IMR-90 (cell line): ENCODE measurements at regions not wholly inside any gene's neighbourhood (a gene's known extent, or its start where the extent isn't known, plus 50 kb on each side); places are given as distances from the start of the nearest gene placed in this dataset.

Experiments used
- ATAC-seq: fragments of 200-7000 bp; cut with Tn5 transposase; 2 replicates; pipeline ENCODE4 v1.9.1; 2020; ENCODE audit warnings: low read depth, mild to moderate bottlenecking, moderate library complexity
- BruUV-seq: library from RNA; stranded (reverse); fragments of 400-500 nt; replicated peaks from 2 replicates; lab custom pipeline; 2021; lab: Mats Ljungman, UMichigan
- CTCF ChIA-PET: fragments of 300-600 bp; formaldehyde crosslinking; extraction: SDS; loops from one replicate; lab custom pipeline; 2021; ENCODE audit warnings: antibody characterized with exemption; lab: Yijun Ruan, JAX
- POLR2A ChIA-PET: fragments of 300-600 bp; sonication (Branson Sonifier 250); formaldehyde crosslinking; loops from one replicate; lab custom pipeline; 2022; ENCODE audit warnings: antibody characterized with exemption; ENCODE audit not compliant: unreplicated experiment; lab: Charles Lee
- DNase-seq: peaks from one replicate; pipeline ENCODE4 v3.0.0; 2013
- H2AFZ ChIP-seq: replicated peaks from 2 replicates; pipeline ENCODE3; 2013; ENCODE audit warnings: low read length, mild to moderate bottlenecking; ENCODE audit not compliant: poor library complexity
- H2AK5ac ChIP-seq: 2 replicates; pipeline ENCODE4 v1.6.1; 2013; ENCODE audit warnings: low read depth, low read length, inconsistent platforms
- H2AK9ac ChIP-seq: replicated peaks from 2 replicates; pipeline ENCODE3; 2013; ENCODE audit warnings: mild to moderate bottlenecking, low read depth, low read length, moderate library complexity; ENCODE audit not compliant: poor library complexity
- H2BK120ac ChIP-seq: 2 replicates; pipeline ENCODE4 v1.6.1; 2013; ENCODE audit warnings: low read depth, low read length, inconsistent platforms
- H2BK15ac ChIP-seq: 3 replicates; pipeline ENCODE4 v1.6.1; 2013; ENCODE audit warnings: low read depth, low read length, inconsistent platforms
- H2BK20ac ChIP-seq: 2 replicates; pipeline ENCODE4 v1.6.1; 2013; ENCODE audit warnings: low read depth, mild to moderate bottlenecking, inconsistent platforms, low read length, moderate library complexity
- H2BK5ac ChIP-seq: 2 replicates; pipeline ENCODE4 v1.6.1; 2013; ENCODE audit warnings: mild to moderate bottlenecking, low read depth, low read length, inconsistent platforms; ENCODE audit not compliant: poor library complexity, severe bottlenecking
- H3K14ac ChIP-seq: replicated peaks from 2 replicates; pipeline ENCODE4 v1.6.1; 2013; ENCODE audit warnings: low read depth, low read length, inconsistent platforms
- H3K18ac ChIP-seq: 2 replicates; pipeline ENCODE4 v1.6.1; 2013; ENCODE audit warnings: low read depth, low read length, control low read depth
- H3K23ac ChIP-seq: 2 replicates; pipeline ENCODE4 v1.6.1; 2013; ENCODE audit warnings: low read depth, low read length, inconsistent platforms
- H3K27ac ChIP-seq: 2 replicates; pipeline ENCODE4 v1.5.1; 2013; ENCODE audit warnings: mild to moderate bottlenecking, control low read depth, low read length; ENCODE audit not compliant: insufficient read depth
- H3K27me3 ChIP-seq: 2 replicates; pipeline ENCODE4 v1.6.1; 2013; ENCODE audit warnings: low read length; ENCODE audit not compliant: control insufficient read depth, insufficient read depth
- H3K36me3 ChIP-seq: 2 replicates; pipeline ENCODE4 v1.6.1; 2013; ENCODE audit warnings: low read length, mixed read lengths; ENCODE audit not compliant: control insufficient read depth, insufficient read depth
- H3K4ac ChIP-seq: 2 replicates; pipeline ENCODE4 v1.6.1; 2013; ENCODE audit warnings: low read depth, low read length, inconsistent platforms
- H3K4me1 ChIP-seq: 2 replicates; pipeline ENCODE4 v1.6.1; 2013; ENCODE audit warnings: low read length, mixed read lengths; ENCODE audit not compliant: control insufficient read depth, insufficient read depth
- H3K4me2 ChIP-seq: 2 replicates; pipeline ENCODE4 v1.6.1; 2013; ENCODE audit warnings: low read depth, mild to moderate bottlenecking, control low read depth, low read length, moderate library complexity
- H3K4me3 ChIP-seq: 2 replicates; pipeline ENCODE4 v1.5.1; 2013; ENCODE audit warnings: low read depth, mild to moderate bottlenecking, control low read depth, low read length, moderate library complexity; ENCODE audit not compliant: insufficient read depth
- H3K56ac ChIP-seq: 2 replicates; pipeline ENCODE4 v1.6.1; 2013; ENCODE audit warnings: low read length, inconsistent platforms; ENCODE audit not compliant: insufficient read depth; ENCODE audit errors: extremely low read depth
- H3K79me1 ChIP-seq, 2 experiments: 2 replicates each; pipeline ENCODE4 v1.6.1; 2013; ENCODE audit warnings: low read length in 2 of 2, inconsistent platforms in 1 of 2, low read depth in 1 of 2
- H3K9ac ChIP-seq: 2 replicates; pipeline ENCODE4 v1.6.1; 2013; ENCODE audit warnings: low read depth, low read length, control low read depth
- H3K9me1 ChIP-seq: 2 replicates; pipeline ENCODE4 v1.6.1; 2013; ENCODE audit warnings: low read length, inconsistent platforms; ENCODE audit not compliant: insufficient read depth
- H3K9me3 ChIP-seq: 2 replicates; pipeline ENCODE4 v1.6.1; 2013; ENCODE audit warnings: low read length; ENCODE audit not compliant: control insufficient read depth, insufficient read depth
- H4K20me1 ChIP-seq: 2 replicates; pipeline ENCODE4 v1.6.1; 2013; ENCODE audit warnings: low read length, inconsistent platforms; ENCODE audit not compliant: insufficient read depth
- H4K5ac ChIP-seq: 2 replicates; pipeline ENCODE4 v1.6.1; 2013; ENCODE audit warnings: mild to moderate bottlenecking, low read depth, low read length, control low read depth
- H4K8ac ChIP-seq, 2 experiments: 2 replicates each; pipeline ENCODE4 v1.6.1; 2013; ENCODE audit warnings: low read depth in 2 of 2, low read length in 2 of 2, control low read depth in 1 of 2, inconsistent platforms in 1 of 2
- H4K91ac ChIP-seq: 2 replicates; pipeline ENCODE4 v1.6.1; 2013; ENCODE audit warnings: low read depth, low read length, inconsistent platforms; ENCODE audit not compliant: insufficient read depth
- BHLHE40 ChIP-seq: fragments of 150-350 bp; IDR thresholded peaks from 2 replicates; pipeline ENCODE4 v1.6.1; 2016; ENCODE audit warnings: mild to moderate bottlenecking, low read depth, low read length
- CEBPB ChIP-seq: IDR thresholded peaks from 2 replicates; pipeline ENCODE4 v1.6.1; 2012; ENCODE audit warnings: low read depth, low read length, improper control_type of control experiment
- CHD1 ChIP-seq: IDR thresholded peaks from 2 replicates; pipeline ENCODE4 v1.6.1; 2012; ENCODE audit warnings: low read depth, low read length, improper control_type of control experiment
- FOS ChIP-seq: fragments of 150-350 bp; IDR thresholded peaks from 2 replicates; pipeline ENCODE4 v1.6.1; 2016; ENCODE audit warnings: low read depth, low read length
- MXI1 ChIP-seq: IDR thresholded peaks from 2 replicates; pipeline ENCODE4 v1.6.1; 2012; ENCODE audit warnings: low read depth, mild to moderate bottlenecking, low read length, moderate library complexity, borderline replicate concordance
- NFE2L2 ChIP-seq: fragments of 150-350 bp; IDR thresholded peaks from 2 replicates; pipeline ENCODE4 v1.6.1; 2016; ENCODE audit warnings: low read depth, mild to moderate bottlenecking, low read length
- RAD21 ChIP-seq: IDR thresholded peaks from 2 replicates; pipeline ENCODE4 v1.6.1; 2012; ENCODE audit warnings: low read length, improper control_type of control experiment
- RFX5 ChIP-seq: IDR thresholded peaks from 2 replicates; pipeline ENCODE4 v1.8.0; 2012; ENCODE audit warnings: low read depth, mild to moderate bottlenecking, low read length, moderate library complexity
- SMC3 ChIP-seq: fragments of 150-350 bp; IDR thresholded peaks from 2 replicates; pipeline ENCODE4 v1.6.1; 2016; ENCODE audit warnings: low read depth, mild to moderate bottlenecking, antibody characterized with exemption, low read length, moderate library complexity
- WGBS, 2 experiments: methylation state at CpG; one replicate each; pipeline versions ENCODE4 v1.1.5 to v1.1.7; 2013; ENCODE audit warnings: missing lambda C conversion rate in 2 of 2; ENCODE audit not compliant: insufficient read length in 1 of 2; ENCODE audit errors: extremely low coverage in 2 of 2; 5-methylcytosine and 5-hydroxymethylcytosine counted together
- dilution Hi-C: fragments of 300-500 bp; cut with HindIII; formaldehyde crosslinking; loops from one replicate; pipeline ENCODE4 v1.14.3; 2018; ENCODE audit warnings: low sequenced_read_pairs; ENCODE audit not compliant: unreplicated experiment
- in situ Hi-C: fragments of 300-500 bp; cut with MboI; formaldehyde crosslinking; loops from 3 replicates; pipeline ENCODE4 v1.14.3; 2019; ENCODE audit warnings: low sequenced_read_pairs, inconsistent platforms, mixed read lengths
- intact Hi-C: fragments of 100-400 bp; cut with micrococcal nuclease; formaldehyde crosslinking; loops from 2 replicates; pipeline ENCODE4 v1.10.0; 2022
- TF ChIP-seq, protein P1 (sequence below): fragments of 150-350 bp; IDR thresholded peaks from 2 replicates; pipeline ENCODE4 v1.6.1; 2017; ENCODE audit warnings: mild to moderate bottlenecking, antibody characterized with exemption, low read length, low read depth
- TF ChIP-seq, protein P2 (sequence below): conservative IDR thresholded peaks from 2 replicates; pipeline ENCODE4 v1.5.1; 2012; ENCODE audit warnings: mild to moderate bottlenecking, low read depth, low read length, improper control_type of control experiment
- TF ChIP-seq, protein P3 (sequence below): fragments of 150-350 bp; IDR thresholded peaks from 2 replicates; pipeline ENCODE4 v1.6.1; 2016; ENCODE audit warnings: low read depth, mild to moderate bottlenecking, low read length, moderate library complexity, borderline replicate concordance

DNA sequence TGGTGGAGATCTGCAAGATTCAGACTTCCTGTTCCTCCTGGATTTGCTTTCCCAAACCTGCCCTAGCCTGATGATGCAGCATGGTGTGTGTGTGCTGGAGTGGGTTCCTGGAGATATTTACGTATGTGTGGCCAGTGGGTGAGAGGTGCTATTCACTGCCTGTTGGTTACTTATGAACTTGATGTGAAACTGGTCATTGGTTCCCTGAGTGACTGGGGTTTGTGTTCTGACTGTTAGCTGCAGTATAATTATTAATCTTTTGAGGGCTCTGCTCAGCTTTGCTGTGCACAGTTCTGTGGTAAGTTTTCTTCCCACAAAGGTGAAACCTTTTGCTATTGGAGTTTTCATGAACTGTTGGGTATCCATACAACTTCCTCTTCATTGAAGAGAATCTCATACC lies 541.8 kb upstream of the FBXO33 start:
- Histone ChIP-seq H4K20me1 (no peaks in the 10 kb centered on the region), H2BK20ac (no peak overlapping the region), H3K27ac (no peak overlapping the region), H2AK5ac (no peak overlapping the region), H3K79me1 (no peaks in the 10 kb centered on the region), H3K14ac (no peak overlapping the region), H3K4ac (no peak overlapping the region), H2BK5ac (no peak overlapping the region), H4K91ac (no peak overlapping the region), H3K56ac (no peak overlapping the region), H3K23ac (no peak overlapping the region), H2BK120ac (no peak overlapping the region), H3K9me3 (peaks cover 6% of the 10 kb centered on the region; the same call in 1 of the 2 replicates), H3K4me2 (no peak overlapping the region), H3K18ac (no peak overlapping the region), H3K9me1 (no peaks in the 10 kb centered on the region), H2AFZ (no peak overlapping the region), H3K36me3 (no peaks in the 10 kb centered on the region), H2AK9ac (no peak overlapping the region), H3K27me3 (no peaks in the 10 kb centered on the region), H3K9ac (no peak overlapping the region), H4K5ac (no peak overlapping the region), H2BK15ac (no peak overlapping the region), H3K4me1 (no peaks in the 10 kb centered on the region), H4K8ac (no peak overlapping the region), H3K4me3 (no peak overlapping the region)
- no CpG with 5 or more reads among the region's 1 CpG for WGBS, 2 experiments
- ChIA-PET POLR2A (no interaction called here), CTCF (no interaction called here)
- in situ Hi-C loops (no loop called here), intact Hi-C loops (no loop called here), dilution Hi-C loops (no loop called here)
- ATAC-seq (no peak), DNase-seq (no peak)
- TF ChIP-seq BHLHE40 (no peak), CEBPB (no peak), MXI1 (no peak), SMC3 (no peak), RAD21 (no peak), CHD1 (no peak), RFX5 (no peak), NFE2L2 (no peak), FOS (no peak)
- TF ChIP-seq, protein P1, sequence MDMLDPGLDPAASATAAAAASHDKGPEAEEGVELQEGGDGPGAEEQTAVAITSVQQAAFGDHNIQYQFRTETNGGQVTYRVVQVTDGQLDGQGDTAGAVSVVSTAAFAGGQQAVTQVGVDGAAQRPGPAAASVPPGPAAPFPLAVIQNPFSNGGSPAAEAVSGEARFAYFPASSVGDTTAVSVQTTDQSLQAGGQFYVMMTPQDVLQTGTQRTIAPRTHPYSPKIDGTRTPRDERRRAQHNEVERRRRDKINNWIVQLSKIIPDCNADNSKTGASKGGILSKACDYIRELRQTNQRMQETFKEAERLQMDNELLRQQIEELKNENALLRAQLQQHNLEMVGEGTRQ, result no peak
- TF ChIP-seq, protein P2, sequence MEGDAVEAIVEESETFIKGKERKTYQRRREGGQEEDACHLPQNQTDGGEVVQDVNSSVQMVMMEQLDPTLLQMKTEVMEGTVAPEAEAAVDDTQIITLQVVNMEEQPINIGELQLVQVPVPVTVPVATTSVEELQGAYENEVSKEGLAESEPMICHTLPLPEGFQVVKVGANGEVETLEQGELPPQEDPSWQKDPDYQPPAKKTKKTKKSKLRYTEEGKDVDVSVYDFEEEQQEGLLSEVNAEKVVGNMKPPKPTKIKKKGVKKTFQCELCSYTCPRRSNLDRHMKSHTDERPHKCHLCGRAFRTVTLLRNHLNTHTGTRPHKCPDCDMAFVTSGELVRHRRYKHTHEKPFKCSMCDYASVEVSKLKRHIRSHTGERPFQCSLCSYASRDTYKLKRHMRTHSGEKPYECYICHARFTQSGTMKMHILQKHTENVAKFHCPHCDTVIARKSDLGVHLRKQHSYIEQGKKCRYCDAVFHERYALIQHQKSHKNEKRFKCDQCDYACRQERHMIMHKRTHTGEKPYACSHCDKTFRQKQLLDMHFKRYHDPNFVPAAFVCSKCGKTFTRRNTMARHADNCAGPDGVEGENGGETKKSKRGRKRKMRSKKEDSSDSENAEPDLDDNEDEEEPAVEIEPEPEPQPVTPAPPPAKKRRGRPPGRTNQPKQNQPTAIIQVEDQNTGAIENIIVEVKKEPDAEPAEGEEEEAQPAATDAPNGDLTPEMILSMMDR, result no peak
- TF ChIP-seq, protein P3, sequence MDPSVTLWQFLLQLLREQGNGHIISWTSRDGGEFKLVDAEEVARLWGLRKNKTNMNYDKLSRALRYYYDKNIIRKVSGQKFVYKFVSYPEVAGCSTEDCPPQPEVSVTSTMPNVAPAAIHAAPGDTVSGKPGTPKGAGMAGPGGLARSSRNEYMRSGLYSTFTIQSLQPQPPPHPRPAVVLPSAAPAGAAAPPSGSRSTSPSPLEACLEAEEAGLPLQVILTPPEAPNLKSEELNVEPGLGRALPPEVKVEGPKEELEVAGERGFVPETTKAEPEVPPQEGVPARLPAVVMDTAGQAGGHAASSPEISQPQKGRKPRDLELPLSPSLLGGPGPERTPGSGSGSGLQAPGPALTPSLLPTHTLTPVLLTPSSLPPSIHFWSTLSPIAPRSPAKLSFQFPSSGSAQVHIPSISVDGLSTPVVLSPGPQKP, result no peak
- no TSS peak for BruUV-seq
